NOMO-1 treated with DMSO at 0.1 percent for 48 hours (cell line): ENCODE measurements at regions not wholly inside any gene's neighbourhood (a gene's known extent, or its start where the extent isn't known, plus 50 kb on each side); places are given as distances from the start of the nearest gene placed in this dataset.

Experiments used
- DNase-seq: peaks from one replicate; lab custom pipeline; 2025; ENCODE audit not compliant: unreplicated experiment; lab: John Stamatoyannopoulos, UW

- DNase-seq, result no peak
Measured at GRCh38 chr22:48851933-48852549, 975.6 kb downstream of the BRD1 start.

GRCh38 chr22:48850658-48851287 lies 976.9 kb downstream of the BRD1 start:
- no peak for DNase-seq

GRCh38 chr22:48849963-48850657 lies 977.6 kb downstream of the BRD1 start:
- DNase-seq, result no peak

GRCh38 chr22:48849219-48849912 lies 978.3 kb downstream of the BRD1 start:
- DNase-seq, result no peak

- no peak for DNase-seq
Measured at GRCh38 chr22:48846200-48846599, 981.5 kb downstream of the BRD1 start.

GRCh38 chr22:48845356-48845936 lies 982.2 kb downstream of the BRD1 start:
- no peak for DNase-seq

- no peak for DNase-seq
Measured at GRCh38 chr22:48844056-48844675, 983.5 kb downstream of the BRD1 start.

GRCh38 chr22:48843640-48844039 lies 984.0 kb downstream of the BRD1 start:
- DNase-seq, result no peak

- no peak for DNase-seq
Measured at GRCh38 chr22:48842976-48843375, 984.7 kb downstream of the BRD1 start.

GRCh38 chr22:48842583-48842945 lies 985.1 kb downstream of the BRD1 start:
- DNase-seq, result no peak

GRCh38 chr22:48841881-48842582 lies 985.6 kb downstream of the BRD1 start:
- DNase-seq, result no peak

GRCh38 chr22:48840112-48840949 lies 987.3 kb downstream of the BRD1 start:
- no peak for DNase-seq

- no peak for DNase-seq
Measured at GRCh38 chr22:48838846-48839730, 988.6 kb downstream of the BRD1 start.

GRCh38 chr22:48838376-48838775 lies 989.3 kb downstream of the BRD1 start:
- no peak for DNase-seq

GRCh38 chr22:48837341-48837935 lies 990.2 kb downstream of the BRD1 start:
- DNase-seq, result no peak

GRCh38 chr22:48836673-48837340 lies 990.9 kb downstream of the BRD1 start:
- DNase-seq, result no peak

GRCh38 chr22:48835857-48836672 lies 991.6 kb downstream of the BRD1 start:
- no peak for DNase-seq
